OCI-LY1 (cell line): ENCODE measurements at regions not wholly inside any gene's neighbourhood (a gene's known extent, or its start where the extent isn't known, plus 50 kb on each side); places are given as distances from the start of the nearest gene placed in this dataset.

Experiments
- H2AFZ ChIP-seq: fragments of 200-600 bp; sonication (generic), shearing (Covaris generic); 2 replicates; pipeline ENCODE4 v1.6.0; 2014; ENCODE audit warnings: antibody characterized with exemption, mild to moderate bottlenecking, low read length
- H3F3A ChIP-seq: fragments of 200-600 bp; sonication (generic), shearing (Covaris generic); 2 replicates; pipeline ENCODE4 v1.6.0; 2014; ENCODE audit warnings: mild to moderate bottlenecking, antibody characterized with exemption, low read length, moderate library complexity; ENCODE audit not compliant: insufficient read depth
- H3K27ac ChIP-seq: fragments of 200-600 bp; sonication (generic); 2 replicates; pipeline ENCODE4 v1.5.1; 2014; ENCODE audit warnings: low read length, mixed run types, mild to moderate bottlenecking, low read depth; ENCODE audit not compliant: poor library complexity, severe bottlenecking
- H3K27me3 ChIP-seq: fragments of 200-600 bp; sonication (generic); 2 replicates; pipeline ENCODE4 v1.6.0; 2014; ENCODE audit warnings: antibody characterized with exemption, mild to moderate bottlenecking, low read length, moderate library complexity; ENCODE audit not compliant: insufficient read depth
- H3K36me3 ChIP-seq: fragments of 200-600 bp; sonication (generic); 2 replicates; pipeline ENCODE4 v1.6.1; 2014; ENCODE audit warnings: mild to moderate bottlenecking, antibody characterized with exemption, low read length, moderate library complexity, mixed read lengths; ENCODE audit not compliant: insufficient read depth
- H3K4me1 ChIP-seq: fragments of 200-600 bp; sonication (generic); 2 replicates; pipeline ENCODE4 v1.5.1; 2014; ENCODE audit warnings: mild to moderate bottlenecking, low read length, moderate library complexity; ENCODE audit not compliant: insufficient read depth, severe bottlenecking
- H3K4me2 ChIP-seq: fragments of 200-600 bp; sonication (generic), shearing (Covaris generic); 2 replicates; pipeline ENCODE4 v1.6.1; 2014; ENCODE audit warnings: low read length
- H3K4me3 ChIP-seq: fragments of 200-600 bp; sonication (generic); 2 replicates; pipeline ENCODE4 v1.5.1; 2014; ENCODE audit warnings: low read length, low read depth, mild to moderate bottlenecking, mixed read lengths; ENCODE audit not compliant: poor library complexity, severe bottlenecking
- H3K79me2 ChIP-seq: fragments of 200-600 bp; shearing (Covaris generic); 2 replicates; pipeline ENCODE4 v1.6.1; 2016; ENCODE audit warnings: mixed run types, low read length, mixed read lengths; ENCODE audit not compliant: insufficient read depth
- H3K9ac ChIP-seq: fragments of 200-600 bp; sonication (generic), shearing (Covaris generic); 2 replicates; pipeline ENCODE4 v1.6.1; 2014; ENCODE audit warnings: mild to moderate bottlenecking, low read length, mixed read lengths
- H3K9me2 ChIP-seq: fragments of 200-600 bp; sonication (generic), shearing (Covaris generic); 2 replicates; pipeline ENCODE4 v1.6.1; 2014; ENCODE audit warnings: low read depth, mild to moderate bottlenecking, low read length, mixed read lengths
- H3K9me3 ChIP-seq: fragments of 200-600 bp; shearing (Covaris generic); 2 replicates; pipeline ENCODE4 v1.6.1; 2014; ENCODE audit warnings: low read length, mixed read lengths
- H4K20me1 ChIP-seq: fragments of 200-600 bp; sonication (generic), shearing (Covaris generic); 2 replicates; pipeline ENCODE4 v1.6.0; 2016; ENCODE audit warnings: mild to moderate bottlenecking, low read length; ENCODE audit not compliant: insufficient read depth
- CTCF ChIP-seq: fragments of 200-600 bp; sonication (generic), shearing (Covaris generic); IDR thresholded peaks from 2 replicates; pipeline ENCODE4 v1.5.1; 2017; ENCODE audit warnings: mild to moderate bottlenecking, antibody characterized with exemption, low read length, moderate library complexity, mixed read lengths
- EZH2 ChIP-seq: fragments of 200-600 bp; sonication (generic), shearing (Covaris generic); IDR thresholded peaks from 2 replicates; pipeline ENCODE4 v1.8.0; 2017; ENCODE audit warnings: borderline replicate concordance, mixed run types, mild to moderate bottlenecking, antibody characterized with exemption, low read length, moderate library complexity, mixed read lengths

GRCh38 chr2:122736279-122736678 lies 980.8 kb downstream of the TSN start:
- no peaks in the 10 kb centered on the region for H4K20me1 ChIP-seq
- H3K4me2 ChIP-seq, result no peak overlapping the region
- no peak for TF ChIP-seq EZH2
- H3K9me2 ChIP-seq, result no peaks in the 10 kb centered on the region
- H3K9ac ChIP-seq, result no peak overlapping the region
- H3K36me3 ChIP-seq, result no peaks in the 10 kb centered on the region
- no peaks in the 10 kb centered on the region for H3K4me1 ChIP-seq
- H2AFZ ChIP-seq, result no peak overlapping the region
- H3K79me2 ChIP-seq, result no peaks in the 10 kb centered on the region
- no peaks in the 10 kb centered on the region for H3K9me3 ChIP-seq
- no peak overlapping the region for H3K4me3 ChIP-seq
- H3F3A ChIP-seq, result no peaks in the 10 kb centered on the region
- H3K27ac ChIP-seq, result no peak overlapping the region
- H3K27me3 ChIP-seq, result no peaks in the 10 kb centered on the region

GRCh38 chr2:122737429-122738077 lies 982.1 kb downstream of the TSN start:
- H3K36me3 ChIP-seq, result no peaks in the 10 kb centered on the region
- H4K20me1 ChIP-seq, result no peaks in the 10 kb centered on the region
- H3K9me2 ChIP-seq, result no peaks in the 10 kb centered on the region
- H3K27ac ChIP-seq, result no peak overlapping the region
- H3K9ac ChIP-seq, result no peak overlapping the region
- H3K79me2 ChIP-seq, result no peaks in the 10 kb centered on the region
- H2AFZ ChIP-seq, result no peak overlapping the region
- no peaks in the 10 kb centered on the region for H3F3A ChIP-seq
- no peaks in the 10 kb centered on the region for H3K4me1 ChIP-seq
- no peak overlapping the region for H3K4me2 ChIP-seq
- H3K4me3 ChIP-seq, result no peak overlapping the region
- H3K27me3 ChIP-seq, result no peaks in the 10 kb centered on the region
- H3K9me3 ChIP-seq, result no peaks in the 10 kb centered on the region
- TF ChIP-seq CTCF (no peak), EZH2 (no peak)

GRCh38 chr2:122739732-122740593 lies 984.5 kb downstream of the TSN start:
- H3K9me2 ChIP-seq, result no peaks in the 10 kb centered on the region
- H3K79me2 ChIP-seq, result no peaks in the 10 kb centered on the region
- no peak overlapping the region for H3K4me3 ChIP-seq
- H2AFZ ChIP-seq, result no peak overlapping the region
- no peaks in the 10 kb centered on the region for H4K20me1 ChIP-seq
- no peaks in the 10 kb centered on the region for H3K36me3 ChIP-seq
- no peak overlapping the region for H3K9ac ChIP-seq
- no peak overlapping the region for H3K4me2 ChIP-seq
- no peaks in the 10 kb centered on the region for H3F3A ChIP-seq
- no peak for TF ChIP-seq CTCF
- no peak for TF ChIP-seq EZH2
- H3K27ac ChIP-seq, result no peak overlapping the region
- H3K27me3 ChIP-seq, result no peaks in the 10 kb centered on the region
- H3K4me1 ChIP-seq, result no peaks in the 10 kb centered on the region
- H3K9me3 ChIP-seq, result no peaks in the 10 kb centered on the region
